ENCODE measurements at regions not wholly inside any gene's neighbourhood (a gene's known extent, or its start where the extent isn't known, plus 50 kb on each side); places are given as distances from the start of the nearest gene placed in this dataset.

DNA sequence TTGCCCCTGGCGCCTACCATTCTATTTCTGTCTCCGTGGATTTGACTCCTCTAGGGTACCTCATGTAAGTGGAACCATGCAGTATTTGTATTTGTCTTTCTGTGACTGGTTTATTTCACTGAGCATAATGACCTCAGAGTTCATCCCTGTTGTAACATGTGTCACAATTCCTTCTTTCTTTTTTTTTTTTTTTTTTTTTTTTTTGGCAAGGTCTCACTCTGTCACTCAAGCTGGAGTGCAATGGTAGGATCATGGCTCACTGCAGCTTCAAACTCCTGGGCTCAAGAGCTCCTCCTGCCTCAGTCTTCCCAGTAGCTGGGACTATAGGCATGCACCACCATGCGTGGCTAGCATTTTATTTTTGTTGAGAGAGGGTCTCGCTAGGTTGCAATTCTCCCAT lies 74.0 kb upstream of the SEPTIN5 start:
- Mint-ChIP-seq H3K36me3 (no peaks in the 10 kb centered on the region), H3K4me3 (no peak overlapping the region), H3K27me3 (peaks cover 4 to 27% (median 10%) of the 10 kb centered on the region in 5 donors), H3K27ac (peak overlapping the region in 1 of 10 donors; percentile 65), H3K4me1 (no peaks in the 10 kb centered on the region), H3K9me3 (no peaks in the 10 kb centered on the region)
- POLR2A ChIA-PET = no interaction called here
- ATAC-seq (no peak), DNase-seq (no peak)

GRCh38 chr22:19641254-19641982 lies 72.9 kb upstream of the SEPTIN5 start:
- ATAC-seq (no peak), DNase-seq (no peak)
- no peaks in the 10 kb centered on the region for H3K4me1 Mint-ChIP-seq
- POLR2A ChIA-PET = no interaction called here
- H3K4me3 Mint-ChIP-seq = no peak overlapping the region
- peaks cover 0 to 1% (median 0%) of the 10 kb centered on the region in 3 donors for H3K36me3 Mint-ChIP-seq
- H3K27me3 Mint-ChIP-seq = peaks cover 4 to 32% (median 14%) of the 10 kb centered on the region in 5 donors
- no peak overlapping the region for H3K27ac Mint-ChIP-seq
- H3K9me3 Mint-ChIP-seq = peaks cover 0 to 2% (median 0%) of the 10 kb centered on the region in 9 donors

DNA sequence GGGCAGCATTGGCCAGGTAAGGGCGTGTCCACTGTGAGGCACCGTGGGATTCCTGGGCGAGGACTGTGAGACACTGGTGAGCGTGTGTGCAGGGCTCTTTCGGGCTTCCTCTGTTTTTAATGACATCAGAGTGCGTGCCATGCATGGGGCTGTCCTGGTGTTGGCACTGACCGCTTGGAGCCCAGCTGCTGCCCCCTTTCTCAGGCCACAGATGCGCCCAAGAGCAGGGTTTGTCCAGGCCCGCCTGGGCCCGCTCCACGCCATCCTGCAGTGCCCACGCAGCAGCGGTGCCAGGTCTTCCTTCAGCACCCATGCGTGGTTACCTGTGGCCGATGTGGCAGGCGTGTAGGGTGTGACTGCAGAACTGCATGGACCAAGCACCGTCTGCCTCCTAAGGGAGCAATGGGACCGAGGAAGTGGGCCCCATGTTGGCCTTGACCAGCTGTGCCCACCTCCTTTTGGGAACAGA lies 72.3 kb upstream of the SEPTIN5 start:
- peaks cover 0 to 7% (median 0%) of the 10 kb centered on the region in 3 donors for H3K36me3 Mint-ChIP-seq
- H3K9me3 Mint-ChIP-seq = peaks cover 0 to 8% (median 5%) of the 10 kb centered on the region in 9 donors
- DNase-seq = no peak
- no peak overlapping the region for H3K27ac Mint-ChIP-seq
- POLR2A ChIA-PET = no interaction called here
- no peak for ATAC-seq
- no peak overlapping the region for H3K4me3 Mint-ChIP-seq
- H3K4me1 Mint-ChIP-seq = no peaks in the 10 kb centered on the region
- H3K27me3 Mint-ChIP-seq = peaks cover 5 to 32% (median 14%) of the 10 kb centered on the region in 5 donors

GRCh38 chr22:19643448-19644313 lies 70.6 kb upstream of the SEPTIN5 start:
- no peak for ATAC-seq
- no peak overlapping the region for H3K27ac Mint-ChIP-seq
- H3K27me3 Mint-ChIP-seq = peaks cover 7 to 35% (median 21%) of the 10 kb centered on the region in 5 donors
- no peak for DNase-seq
- POLR2A ChIA-PET = interaction anchor here (0.6 kb wide), 1 partner anchor 387 kb away, joined by 3 read pairs; no protein-coding TSS in a partner anchor
- peaks cover 0 to 15% (median 7%) of the 10 kb centered on the region in 3 donors for H3K36me3 Mint-ChIP-seq
- no peaks in the 10 kb centered on the region for H3K4me1 Mint-ChIP-seq
- peaks cover 0 to 21% (median 15%) of the 10 kb centered on the region in 9 donors for H3K9me3 Mint-ChIP-seq
- H3K4me3 Mint-ChIP-seq = no peak overlapping the region

- ATAC-seq (no peak), DNase-seq (no peak)
- POLR2A ChIA-PET = interaction anchor here (0.6 kb wide), 1 partner anchor 388 kb away, joined by 3 read pairs; no protein-coding TSS in a partner anchor
- Mint-ChIP-seq H3K36me3 (peaks cover 0 to 15% (median 10%) of the 10 kb centered on the region in 3 donors), H3K27me3 (peaks cover 10 to 37% (median 22%) of the 10 kb centered on the region in 5 donors), H3K4me3 (no peak overlapping the region), H3K9me3 (peaks cover 0 to 28% (median 22%) of the 10 kb centered on the region in 9 donors), H3K4me1 (no peaks in the 10 kb centered on the region), H3K27ac (no peak overlapping the region)
Measured at GRCh38 chr22:19644314-19645223, 69.7 kb upstream of the SEPTIN5 start.

- H3K4me3 Mint-ChIP-seq = no peak overlapping the region
- POLR2A ChIA-PET = no interaction called here
- no peak for ATAC-seq
- H3K36me3 Mint-ChIP-seq = peaks cover 0 to 15% (median 10%) of the 10 kb centered on the region in 3 donors
- no peak overlapping the region for H3K27ac Mint-ChIP-seq
- H3K4me1 Mint-ChIP-seq = no peaks in the 10 kb centered on the region
- peaks cover 0 to 33% (median 25%) of the 10 kb centered on the region in 9 donors for H3K9me3 Mint-ChIP-seq
- H3K27me3 Mint-ChIP-seq = peaks cover 12 to 36% (median 25%) of the 10 kb centered on the region in 5 donors
- no peak for DNase-seq
Measured at GRCh38 chr22:19645391-19645790, 68.9 kb upstream of the SEPTIN5 start.

- Mint-ChIP-seq H3K27me3 (peaks cover 12 to 34% (median 26%) of the 10 kb centered on the region in 5 donors), H3K27ac (no peak overlapping the region), H3K9me3 (peaks cover 0 to 33% (median 25%) of the 10 kb centered on the region in 9 donors), H3K4me3 (no peak overlapping the region), H3K4me1 (no peaks in the 10 kb centered on the region), H3K36me3 (peaks cover 0 to 15% (median 10%) of the 10 kb centered on the region in 3 donors)
- POLR2A ChIA-PET = no interaction called here
- DNase-seq (no peak), ATAC-seq (no peak)
Measured at GRCh38 chr22:19645905-19646304, 68.4 kb upstream of the SEPTIN5 start.

- Mint-ChIP-seq H3K4me1 (no peaks in the 10 kb centered on the region), H3K27me3 (peaks cover 12 to 34% (median 26%) of the 10 kb centered on the region in 5 donors), H3K4me3 (no peak overlapping the region), H3K9me3 (peaks cover 0 to 33% (median 25%) of the 10 kb centered on the region in 9 donors), H3K36me3 (peaks cover 0 to 15% (median 10%) of the 10 kb centered on the region in 3 donors), H3K27ac (no peak overlapping the region)
- no peak for ATAC-seq
- no peak for DNase-seq
- POLR2A ChIA-PET = no interaction called here
Measured at GRCh38 chr22:19646383-19646782, 67.9 kb upstream of the SEPTIN5 start.

- no peak overlapping the region for H3K4me3 Mint-ChIP-seq
- no peak for DNase-seq
- peaks cover 0 to 33% (median 25%) of the 10 kb centered on the region in 9 donors for H3K9me3 Mint-ChIP-seq
- H3K36me3 Mint-ChIP-seq = peaks cover 0 to 15% (median 10%) of the 10 kb centered on the region in 3 donors
- ATAC-seq = no peak
- POLR2A ChIA-PET = no interaction called here
- peaks cover 12 to 32% (median 24%) of the 10 kb centered on the region in 5 donors for H3K27me3 Mint-ChIP-seq
- no peaks in the 10 kb centered on the region for H3K4me1 Mint-ChIP-seq
- H3K27ac Mint-ChIP-seq = no peak overlapping the region
Measured at GRCh38 chr22:19648419-19648929, 65.8 kb upstream of the SEPTIN5 start.

- Mint-ChIP-seq H3K4me3 (no peak overlapping the region), H3K27ac (peak overlapping the region in 1 of 10 donors; percentile 7), H3K36me3 (peaks cover 0 to 10% (median 8%) of the 10 kb centered on the region in 3 donors), H3K27me3 (peaks cover 6 to 14% (median 7%) of the 10 kb centered on the region in 5 donors), H3K9me3 (peaks cover 0 to 24% (median 18%) of the 10 kb centered on the region in 9 donors), H3K4me1 (peaks cover 0 to 1% (median 0%) of the 10 kb centered on the region in 4 donors)
- DNase-seq = no peak
- no peak for ATAC-seq
- POLR2A ChIA-PET = no interaction called here
Measured at GRCh38 chr22:19652316-19652715, 62.0 kb upstream of the SEPTIN5 start.

GRCh38 chr22:19654338-19654987 lies 59.8 kb upstream of the SEPTIN5 start:
- peaks cover 0 to 7% (median 5%) of the 10 kb centered on the region in 9 donors for H3K9me3 Mint-ChIP-seq
- H3K27ac Mint-ChIP-seq = no peak overlapping the region
- POLR2A ChIA-PET = no interaction called here
- DNase-seq (no peak), ATAC-seq (no peak)
- H3K4me1 Mint-ChIP-seq = peaks cover 0 to 1% (median 0%) of the 10 kb centered on the region in 4 donors
- peaks cover 0 to 6% (median 2%) of the 10 kb centered on the region in 5 donors for H3K27me3 Mint-ChIP-seq
- no peak overlapping the region for H3K4me3 Mint-ChIP-seq
- H3K36me3 Mint-ChIP-seq = peaks cover 0 to under 1% (median 0%) of the 10 kb centered on the region in 3 donors

Measured in naive thymus-derived CD8-positive, alpha-beta T cell (primary cell).